ENCODE measurements at regions not wholly inside any gene's neighbourhood (a gene's known extent, or its start where the extent isn't known, plus 50 kb on each side); places are given as distances from the start of the nearest gene placed in this dataset.

DNA sequence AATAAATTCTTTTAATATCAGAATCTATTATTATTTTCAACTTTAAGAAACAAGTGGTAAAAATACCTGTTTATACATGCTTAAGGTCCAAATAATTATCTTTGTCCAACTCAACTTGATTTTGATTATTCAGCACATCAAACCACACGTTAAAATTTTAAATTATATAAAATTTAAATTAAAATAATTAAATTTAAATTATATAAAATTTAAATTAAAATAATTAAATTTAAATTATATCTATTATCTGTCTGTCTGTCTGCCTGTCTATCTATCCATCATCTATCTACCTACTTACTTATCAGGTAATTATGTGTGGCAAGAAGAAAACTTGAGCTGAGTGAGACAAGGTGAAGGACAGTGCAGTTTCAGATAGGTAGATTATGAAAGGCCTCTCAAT is 605.3 kb upstream of the RIOK2 start:
- TF ChIP-seq, protein P1, sequence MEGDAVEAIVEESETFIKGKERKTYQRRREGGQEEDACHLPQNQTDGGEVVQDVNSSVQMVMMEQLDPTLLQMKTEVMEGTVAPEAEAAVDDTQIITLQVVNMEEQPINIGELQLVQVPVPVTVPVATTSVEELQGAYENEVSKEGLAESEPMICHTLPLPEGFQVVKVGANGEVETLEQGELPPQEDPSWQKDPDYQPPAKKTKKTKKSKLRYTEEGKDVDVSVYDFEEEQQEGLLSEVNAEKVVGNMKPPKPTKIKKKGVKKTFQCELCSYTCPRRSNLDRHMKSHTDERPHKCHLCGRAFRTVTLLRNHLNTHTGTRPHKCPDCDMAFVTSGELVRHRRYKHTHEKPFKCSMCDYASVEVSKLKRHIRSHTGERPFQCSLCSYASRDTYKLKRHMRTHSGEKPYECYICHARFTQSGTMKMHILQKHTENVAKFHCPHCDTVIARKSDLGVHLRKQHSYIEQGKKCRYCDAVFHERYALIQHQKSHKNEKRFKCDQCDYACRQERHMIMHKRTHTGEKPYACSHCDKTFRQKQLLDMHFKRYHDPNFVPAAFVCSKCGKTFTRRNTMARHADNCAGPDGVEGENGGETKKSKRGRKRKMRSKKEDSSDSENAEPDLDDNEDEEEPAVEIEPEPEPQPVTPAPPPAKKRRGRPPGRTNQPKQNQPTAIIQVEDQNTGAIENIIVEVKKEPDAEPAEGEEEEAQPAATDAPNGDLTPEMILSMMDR (IDR thresholded peaks at IDR 0.05), result no peak

DNA sequence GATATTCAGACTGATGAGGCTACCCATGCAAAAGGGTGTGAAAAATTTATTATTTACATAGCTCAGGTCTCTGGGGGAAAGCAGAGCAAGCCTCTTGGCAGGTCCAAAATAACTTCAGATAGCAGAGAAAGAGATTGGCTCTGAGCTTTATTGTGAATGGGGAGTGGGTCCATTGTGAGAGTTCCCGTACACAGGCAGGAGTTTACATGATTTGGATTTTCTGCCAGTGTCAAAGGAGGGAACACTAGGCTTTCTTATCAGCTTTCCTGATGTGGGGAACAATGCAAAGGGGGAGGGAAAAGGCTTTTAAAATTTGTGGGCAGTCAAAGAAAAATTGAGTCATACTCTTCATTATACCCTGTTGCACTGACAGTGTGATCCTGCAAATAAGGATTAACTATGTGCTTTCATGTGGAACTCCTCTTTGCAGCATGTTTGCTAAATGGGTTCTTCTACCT is 615.0 kb upstream of the RIOK2 start:
- TF ChIP-seq, protein P1 (IDR thresholded peaks at IDR 0.05), result no peak

DNA sequence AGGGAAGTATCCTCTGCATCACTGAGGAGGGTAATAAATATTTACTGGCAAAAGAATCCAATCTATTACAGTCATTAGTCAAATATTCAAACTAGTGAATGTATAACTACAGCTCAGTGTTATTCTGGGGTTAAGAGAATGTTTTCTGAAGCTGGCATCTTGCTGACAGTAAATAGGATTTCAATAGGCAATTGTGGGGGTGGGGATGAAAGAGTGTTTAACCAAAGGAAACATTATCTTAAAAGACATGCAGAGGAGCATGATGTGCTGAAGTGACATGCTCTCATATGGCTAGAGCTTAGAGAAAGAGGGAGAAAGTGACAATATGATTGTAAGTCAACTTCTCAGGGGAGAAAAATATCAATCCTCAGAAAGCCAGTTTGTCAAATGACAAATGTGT is 618.4 kb upstream of the RIOK2 start:
- TF ChIP-seq, protein P1 (IDR thresholded peaks at IDR 0.05), result no peak

DNA sequence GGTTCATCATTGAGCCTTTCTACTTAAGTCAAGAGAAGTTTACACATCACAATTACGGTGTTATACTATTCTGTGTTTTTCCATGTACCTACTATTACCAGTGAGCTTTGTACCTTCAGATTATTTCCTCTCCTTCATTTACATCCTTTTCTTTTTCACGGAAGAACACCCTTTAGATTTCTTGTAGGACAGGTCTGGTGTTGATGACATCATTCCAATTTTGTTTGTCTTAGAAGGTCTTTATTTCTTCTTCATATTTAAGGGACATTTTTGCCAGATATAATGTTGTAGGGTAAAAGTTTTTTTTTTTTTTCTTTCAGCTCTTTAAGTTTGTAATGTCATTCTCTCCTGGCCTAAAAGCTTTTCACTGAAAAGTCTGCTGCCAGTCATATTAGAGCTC is 637.1 kb upstream of the RIOK2 start:
- TF ChIP-seq, protein P1 (IDR thresholded peaks at IDR 0.05), result no peak

- TF ChIP-seq, protein P1 (IDR thresholded peaks at IDR 0.05), result no peak
These were observed 649.7 kb upstream of the RIOK2 start for GRCh38 chr5:97832645-97833296.

- TF ChIP-seq, protein P1 (IDR thresholded peaks at IDR 0.05), result no peak
These were observed 651.5 kb upstream of the RIOK2 start for GRCh38 chr5:97834561-97834960.

DNA sequence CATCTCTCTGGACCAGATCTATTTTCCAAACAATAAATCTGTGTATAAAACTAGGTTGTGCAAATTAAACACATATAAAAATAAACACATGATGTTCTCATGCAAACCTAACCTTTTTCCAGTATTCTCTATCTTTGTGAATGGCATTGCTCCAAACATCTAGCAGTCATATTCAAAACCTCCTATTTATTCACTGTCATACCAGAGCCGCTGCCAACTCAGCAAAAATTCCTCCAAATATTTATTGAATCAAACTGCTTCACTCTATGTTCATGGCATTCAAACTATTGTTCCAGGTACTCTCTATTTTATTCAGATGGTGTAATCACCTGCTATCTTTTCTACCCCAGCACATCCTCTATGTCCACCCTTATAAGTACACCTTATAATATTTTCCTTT is 652.1 kb upstream of the RIOK2 start:
- TF ChIP-seq, protein P1 (IDR thresholded peaks at IDR 0.05), result no peak

- TF ChIP-seq, protein P1 (IDR thresholded peaks at IDR 0.05), result no peak
These were observed 653.8 kb upstream of the RIOK2 start for GRCh38 chr5:97836816-97837215.
